Gastroesophageal sphincter (tissue), 3 donors: ENCODE measurements at regions not wholly inside any gene's neighbourhood (a gene's known extent, or its start where the extent isn't known, plus 50 kb on each side); places are given as distances from the start of the nearest gene placed in this dataset.

Source experiments
- POLR2A ChIP-seq, 2 donors: fragments of 450-650 bp; IDR thresholded peaks; one replicate each; pipeline ENCODE4 v1.6.1; 2017; ENCODE audit warnings: antibody characterized with exemption in 2 of 2, mild to moderate bottlenecking in 2 of 2, moderate library complexity in 1 of 2
- POLR2AphosphoS5 ChIP-seq: sonication (generic); formaldehyde crosslinking; IDR thresholded peaks from one replicate; pipeline ENCODE4 v1.6.1; 2017; ENCODE audit warnings: antibody characterized with exemption
- TF ChIP-seq, protein P1 (sequence below), 4 experiments: fragments of 200-600 bp in 2 of 4; fragments of 450-650 bp in 2 of 4; sonication (generic) in 1 of 4; IDR thresholded peaks; one replicate each; pipeline ENCODE4 v1.5.1; 2017 to 2019; ENCODE audit warnings: antibody characterized with exemption in 4 of 4, mild to moderate bottlenecking in 2 of 4, moderate library complexity in 2 of 4

- TF ChIP-seq, protein P1, sequence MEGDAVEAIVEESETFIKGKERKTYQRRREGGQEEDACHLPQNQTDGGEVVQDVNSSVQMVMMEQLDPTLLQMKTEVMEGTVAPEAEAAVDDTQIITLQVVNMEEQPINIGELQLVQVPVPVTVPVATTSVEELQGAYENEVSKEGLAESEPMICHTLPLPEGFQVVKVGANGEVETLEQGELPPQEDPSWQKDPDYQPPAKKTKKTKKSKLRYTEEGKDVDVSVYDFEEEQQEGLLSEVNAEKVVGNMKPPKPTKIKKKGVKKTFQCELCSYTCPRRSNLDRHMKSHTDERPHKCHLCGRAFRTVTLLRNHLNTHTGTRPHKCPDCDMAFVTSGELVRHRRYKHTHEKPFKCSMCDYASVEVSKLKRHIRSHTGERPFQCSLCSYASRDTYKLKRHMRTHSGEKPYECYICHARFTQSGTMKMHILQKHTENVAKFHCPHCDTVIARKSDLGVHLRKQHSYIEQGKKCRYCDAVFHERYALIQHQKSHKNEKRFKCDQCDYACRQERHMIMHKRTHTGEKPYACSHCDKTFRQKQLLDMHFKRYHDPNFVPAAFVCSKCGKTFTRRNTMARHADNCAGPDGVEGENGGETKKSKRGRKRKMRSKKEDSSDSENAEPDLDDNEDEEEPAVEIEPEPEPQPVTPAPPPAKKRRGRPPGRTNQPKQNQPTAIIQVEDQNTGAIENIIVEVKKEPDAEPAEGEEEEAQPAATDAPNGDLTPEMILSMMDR (IDR thresholded peaks at IDR 0.05): no peak
- TF ChIP-seq POLR2AphosphoS5 (no peak), POLR2A (IDR thresholded peaks at IDR 0.05) (no peak)
These were observed 149.1 kb downstream of the CTTN start for GRCh38 chr11:70547386-70547785.
